ENCODE measurements at regions not wholly inside any gene's neighbourhood (a gene's known extent, or its start where the extent isn't known, plus 50 kb on each side); places are given as distances from the start of the nearest gene placed in this dataset.

- TF ChIP-seq, protein P1, sequence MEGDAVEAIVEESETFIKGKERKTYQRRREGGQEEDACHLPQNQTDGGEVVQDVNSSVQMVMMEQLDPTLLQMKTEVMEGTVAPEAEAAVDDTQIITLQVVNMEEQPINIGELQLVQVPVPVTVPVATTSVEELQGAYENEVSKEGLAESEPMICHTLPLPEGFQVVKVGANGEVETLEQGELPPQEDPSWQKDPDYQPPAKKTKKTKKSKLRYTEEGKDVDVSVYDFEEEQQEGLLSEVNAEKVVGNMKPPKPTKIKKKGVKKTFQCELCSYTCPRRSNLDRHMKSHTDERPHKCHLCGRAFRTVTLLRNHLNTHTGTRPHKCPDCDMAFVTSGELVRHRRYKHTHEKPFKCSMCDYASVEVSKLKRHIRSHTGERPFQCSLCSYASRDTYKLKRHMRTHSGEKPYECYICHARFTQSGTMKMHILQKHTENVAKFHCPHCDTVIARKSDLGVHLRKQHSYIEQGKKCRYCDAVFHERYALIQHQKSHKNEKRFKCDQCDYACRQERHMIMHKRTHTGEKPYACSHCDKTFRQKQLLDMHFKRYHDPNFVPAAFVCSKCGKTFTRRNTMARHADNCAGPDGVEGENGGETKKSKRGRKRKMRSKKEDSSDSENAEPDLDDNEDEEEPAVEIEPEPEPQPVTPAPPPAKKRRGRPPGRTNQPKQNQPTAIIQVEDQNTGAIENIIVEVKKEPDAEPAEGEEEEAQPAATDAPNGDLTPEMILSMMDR (IDR thresholded peaks at IDR 0.05; ENCODE audit: extremely low read depth, missing control alignments), result no peak
Observed at GRCh38 chr2:136411946-136412345, 294.0 kb upstream of the CXCR4 start.

DNA sequence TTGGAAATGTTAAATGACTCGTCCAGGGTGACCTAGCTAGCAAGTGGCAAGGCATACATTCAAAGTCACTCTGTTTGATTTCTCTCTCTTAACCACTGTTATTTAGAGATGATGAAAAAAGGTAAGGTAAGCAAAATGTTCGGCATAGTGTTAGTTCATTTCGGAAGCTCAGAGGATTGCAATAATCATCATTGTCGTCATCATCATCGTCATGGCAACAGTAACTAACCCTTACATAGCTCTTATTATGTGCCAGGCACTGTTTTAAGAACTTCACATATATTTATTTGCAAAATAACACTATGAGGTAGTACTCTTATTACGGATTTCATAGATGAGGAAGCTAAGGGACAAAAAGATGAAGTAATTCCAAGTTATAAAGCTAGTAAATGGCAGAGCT, 292.7 kb upstream of the CXCR4 start:
- DNase-seq (ENCODE audit: low spot score), result no peak

More at GRCh38 chr2:136411946-136412345, 294.0 kb upstream of the CXCR4 start:
- no peak for DNase-seq (ENCODE audit: low spot score)

GRCh38 chr2:136408795-136409194, 290.8 kb upstream of the CXCR4 start:
- TF ChIP-seq, protein P1 (IDR thresholded peaks at IDR 0.05; ENCODE audit: extremely low read depth, missing control alignments), result no peak
- DNase-seq (ENCODE audit: low spot score), result no peak

More for the DNA sequence above, 292.7 kb upstream of the CXCR4 start:
- TF ChIP-seq, protein P1 (IDR thresholded peaks at IDR 0.05; ENCODE audit: extremely low read depth, missing control alignments), result no peak

- TF ChIP-seq, protein P1 (IDR thresholded peaks at IDR 0.05; ENCODE audit: extremely low read depth, missing control alignments), result no peak
- DNase-seq (ENCODE audit: low spot score), result no peak
Observed at GRCh38 chr2:136407952-136408318, 290.0 kb upstream of the CXCR4 start.

GRCh38 chr2:136407117-136407951, 289.4 kb upstream of the CXCR4 start:
- TF ChIP-seq, protein P1 (IDR thresholded peaks at IDR 0.05; ENCODE audit: extremely low read depth, missing control alignments), result no peak
- DNase-seq (ENCODE audit: low spot score), result no peak

- TF ChIP-seq, protein P1 (IDR thresholded peaks at IDR 0.05; ENCODE audit: extremely low read depth, missing control alignments), result no peak
- no peak for DNase-seq (ENCODE audit: low spot score)
Observed at GRCh38 chr2:136404925-136405324, 287.0 kb upstream of the CXCR4 start.

DNA sequence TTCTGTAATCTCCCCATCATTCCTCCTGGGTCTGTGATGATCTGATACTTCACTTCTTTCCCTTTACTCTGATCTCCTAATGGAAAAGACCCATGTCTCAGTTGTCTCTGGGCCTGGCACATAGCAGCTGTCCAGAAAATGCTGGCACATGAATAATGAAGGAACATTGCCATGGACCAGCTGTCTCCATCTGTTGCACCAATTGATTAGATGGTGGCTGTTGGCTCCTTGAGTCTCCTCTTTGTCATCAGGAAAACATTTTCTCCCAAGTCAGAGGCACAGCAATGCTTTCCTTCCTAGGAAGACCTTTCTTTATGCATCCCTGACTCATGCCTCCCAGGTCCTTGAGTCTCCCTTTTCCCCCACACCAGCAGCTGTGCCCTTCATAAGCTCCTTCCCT, 286.2 kb upstream of the CXCR4 start:
- TF ChIP-seq, protein P1 (IDR thresholded peaks at IDR 0.05; ENCODE audit: extremely low read depth, missing control alignments), result no peak
- no peak for DNase-seq (ENCODE audit: low spot score)

Measured in GM20000 (cell line).